Stimulated activated CD4-positive, alpha-beta T cell treated with anti-CD3 and anti-CD28 coated beads, Interleukin-1b, Interleukin-23, amount 100 ng/mL, for 4 hours (primary cell): ENCODE measurements at regions not wholly inside any gene's neighbourhood (a gene's known extent, or its start where the extent isn't known, plus 50 kb on each side); places are given as distances from the start of the nearest gene placed in this dataset.

Experiments
- DNase-seq, 2 donors: peaks; one replicate each; pipeline ENCODE4 v3.0.0-alpha.2; 2020; ENCODE audit warnings: low read depth in 2 of 2

DNA sequence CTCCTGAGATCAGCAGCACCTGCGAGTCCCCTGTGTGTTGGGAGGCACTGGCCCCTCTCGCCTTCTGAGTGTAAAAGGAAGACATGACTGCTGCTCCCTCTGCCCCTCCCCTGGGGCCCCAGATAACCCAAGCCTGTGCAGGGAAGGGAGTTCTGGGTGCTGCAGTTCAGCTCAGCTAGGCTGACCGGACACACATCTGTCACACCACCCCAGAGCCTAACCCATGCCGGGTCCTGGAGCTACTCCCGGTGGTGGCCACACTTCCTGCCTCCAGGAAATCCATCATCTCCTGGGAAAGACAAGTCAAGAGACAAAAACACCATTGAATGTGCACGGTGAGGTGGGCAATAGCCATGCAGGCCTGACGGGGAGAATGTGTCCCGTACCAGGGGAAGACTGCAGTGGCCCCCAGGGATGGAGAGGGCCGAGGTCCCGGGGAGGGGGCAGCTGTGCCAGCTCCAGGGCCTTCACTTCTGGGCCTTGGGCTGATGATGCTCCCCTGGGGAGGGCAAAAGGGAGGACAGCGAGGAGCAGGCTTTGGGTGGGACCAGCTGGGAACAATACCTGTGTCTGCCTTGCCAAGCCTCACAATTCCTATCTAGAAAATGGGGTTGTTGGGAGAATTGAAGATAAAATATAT, 210.6 kb downstream of the TFCP2L1 start:
- DNase-seq = no peak

DNA sequence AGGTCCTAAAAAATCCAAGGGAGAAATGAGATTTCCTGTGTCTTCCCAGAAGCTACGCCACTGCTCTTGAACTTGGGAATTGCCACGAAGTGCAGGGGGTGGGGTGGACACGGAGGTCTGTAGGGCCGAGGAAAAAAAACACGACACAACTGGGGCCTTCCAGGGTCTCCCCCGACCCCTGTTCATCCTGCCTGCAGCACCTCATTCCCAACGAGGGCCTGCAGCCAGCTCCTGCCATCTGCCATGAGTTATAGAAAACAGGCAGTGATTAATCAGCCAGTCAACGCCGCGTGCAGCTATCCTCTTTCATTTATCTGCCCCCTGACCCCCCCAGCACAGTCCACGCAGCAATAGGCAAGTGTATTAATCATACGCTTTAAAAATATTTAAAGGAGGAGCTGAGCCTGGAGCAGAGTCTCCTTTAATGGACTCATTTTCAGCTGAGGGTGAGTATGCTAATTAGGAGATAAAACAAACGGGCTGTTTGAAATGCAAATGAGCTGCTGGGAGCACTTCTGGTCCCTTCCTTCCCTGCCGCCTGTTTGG, 209.9 kb downstream of the TFCP2L1 start:
- no peak for DNase-seq

DNA sequence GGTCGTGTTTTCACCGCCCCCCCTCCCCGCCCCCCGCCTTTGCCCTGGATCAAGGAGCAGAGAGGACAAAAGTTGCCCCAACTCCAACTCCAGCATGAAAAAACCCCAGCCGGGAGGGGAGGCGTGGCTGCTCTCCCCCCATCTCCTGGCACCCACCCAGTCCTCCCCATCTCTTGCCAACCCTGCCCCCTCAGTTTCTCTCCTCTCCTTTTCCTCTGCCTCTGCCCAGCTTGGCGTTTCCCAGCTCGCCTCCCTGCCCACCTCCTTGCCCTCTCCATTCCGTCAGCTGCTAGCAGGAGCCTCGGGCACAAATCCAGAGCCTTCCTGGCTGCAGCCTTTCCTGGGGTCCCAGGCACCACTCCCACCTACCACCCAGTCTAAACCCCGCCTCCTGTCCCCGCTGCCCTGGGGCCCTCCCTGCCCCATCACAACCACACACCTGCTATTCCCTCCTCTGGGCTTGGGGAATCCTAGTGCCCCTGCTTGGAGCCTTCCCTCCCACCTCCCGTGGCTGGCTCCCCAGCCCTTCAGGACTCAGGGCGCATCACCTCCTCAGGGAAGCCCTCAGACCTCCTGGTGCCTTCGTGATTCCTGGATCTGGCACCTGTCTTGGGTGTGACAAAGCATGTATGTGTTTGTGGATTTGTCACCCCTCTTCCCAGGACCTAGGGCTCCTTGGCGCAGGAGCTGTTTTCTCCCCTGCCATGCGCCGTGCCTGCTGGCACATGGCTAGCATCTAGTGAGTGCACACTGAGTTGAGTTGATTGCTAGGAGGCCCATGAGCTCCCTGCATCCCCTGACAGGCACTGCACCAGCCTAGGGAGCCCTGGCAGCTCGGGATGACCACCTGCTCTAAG, 209.1 kb downstream of the TFCP2L1 start:
- DNase-seq = no peak

DNA sequence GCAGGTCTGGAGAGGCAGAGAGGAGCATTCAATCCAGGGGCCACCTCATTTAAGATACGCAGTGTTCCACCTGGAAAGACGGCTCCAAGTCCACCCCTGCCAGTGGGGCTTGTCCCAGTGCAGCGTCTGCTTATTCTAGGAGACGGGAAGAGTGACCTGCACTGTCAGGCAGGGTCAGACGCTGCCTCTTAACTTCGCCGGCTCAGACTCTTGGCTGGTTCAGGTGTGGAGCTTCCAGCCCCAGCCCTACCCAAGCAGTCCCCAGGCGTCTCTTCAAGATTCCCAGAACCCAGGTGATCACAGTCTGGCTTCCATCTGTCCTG, 208.5 kb downstream of the TFCP2L1 start:
- DNase-seq = no peak

DNA sequence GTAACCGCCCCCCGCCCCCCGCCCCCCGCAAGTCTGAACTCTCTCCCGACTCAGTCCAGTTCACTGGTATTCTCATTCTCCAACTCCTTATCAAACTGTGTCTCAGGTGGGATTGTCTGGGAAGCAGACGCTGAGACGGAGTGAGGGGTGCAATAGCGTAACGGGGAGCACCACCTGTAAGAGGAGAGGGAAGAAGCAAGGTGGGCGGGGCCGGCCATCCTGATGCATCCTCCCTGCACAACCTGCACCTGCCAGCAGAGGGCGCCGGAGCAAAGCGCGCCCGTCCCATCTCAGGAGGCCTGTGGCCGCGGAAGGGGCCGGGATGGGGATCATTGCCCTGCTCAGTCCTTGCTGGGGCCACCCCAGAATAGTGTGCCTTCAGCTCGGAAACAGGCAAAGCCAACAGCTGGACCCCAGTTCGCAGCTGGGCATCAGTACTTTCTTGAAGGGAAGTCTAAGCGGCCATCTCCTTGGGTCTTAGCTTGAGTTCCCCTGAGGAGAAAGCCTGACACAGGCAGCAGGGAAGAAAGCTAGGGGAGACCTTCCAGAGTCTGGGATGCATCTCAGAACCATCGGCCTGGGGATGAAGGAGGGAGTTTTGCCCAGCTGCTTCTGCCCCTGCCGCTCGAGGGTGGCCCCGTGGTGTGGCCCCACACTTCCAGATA, 208.0 kb downstream of the TFCP2L1 start:
- peak; percentile 32 to 59 for DNase-seq

DNA sequence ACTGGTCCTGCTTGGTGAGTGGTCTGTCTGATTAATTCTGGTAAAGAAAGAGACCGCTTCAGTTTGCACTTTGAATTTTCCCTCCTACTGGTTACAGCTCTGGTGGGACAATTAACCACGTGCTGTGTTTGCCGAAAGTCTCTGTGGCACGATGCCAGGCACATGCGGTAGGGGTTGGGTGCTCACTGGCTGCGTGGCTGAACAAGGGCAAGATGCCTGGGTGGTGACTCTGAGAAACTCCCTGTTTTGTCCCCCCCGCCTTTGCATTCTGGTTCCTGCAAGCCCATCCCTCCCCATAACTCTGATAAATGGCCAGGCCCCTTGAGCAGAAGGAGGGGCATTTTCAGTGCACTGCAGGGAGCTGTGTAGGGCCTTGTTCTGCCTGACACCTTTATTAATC, 206.1 kb downstream of the TFCP2L1 start:
- no peak for DNase-seq

DNA sequence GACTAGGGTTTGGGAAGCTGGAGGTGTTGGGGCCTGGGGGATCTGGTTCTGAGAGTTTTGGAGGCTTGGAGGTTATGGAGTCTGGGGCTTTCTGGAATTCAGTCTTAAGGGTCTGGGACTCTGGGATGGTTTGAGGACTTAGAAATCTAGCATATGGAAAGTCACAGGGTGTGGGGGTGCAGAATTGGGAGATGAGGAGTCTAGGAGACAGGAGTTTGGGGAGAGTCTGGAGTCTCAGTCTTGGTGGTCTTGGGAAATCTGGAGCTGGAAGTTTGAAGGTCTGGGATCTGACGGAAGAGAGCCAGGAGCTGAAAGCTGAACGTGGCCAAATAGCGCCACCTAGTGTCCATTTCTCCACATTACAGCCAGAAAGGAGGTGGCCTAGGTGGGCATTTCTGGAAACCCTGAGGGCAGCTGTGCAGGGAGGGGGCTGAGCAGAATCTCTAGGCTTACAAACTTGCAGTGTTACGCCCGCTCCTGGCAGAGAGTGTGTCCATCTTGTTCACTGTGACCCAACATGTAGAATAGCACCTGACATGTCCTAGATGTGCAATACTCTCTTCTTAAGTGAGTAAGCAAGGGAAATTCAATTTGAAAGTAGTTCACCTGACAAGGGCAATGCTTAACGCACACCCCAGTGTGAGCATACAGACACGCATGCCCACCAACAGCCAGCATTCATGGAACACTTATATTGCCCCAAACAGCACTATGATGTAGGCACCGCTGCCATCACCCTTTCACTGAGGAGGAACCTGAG, 204.8 kb downstream of the TFCP2L1 start:
- peak; percentile 23 for DNase-seq

DNA sequence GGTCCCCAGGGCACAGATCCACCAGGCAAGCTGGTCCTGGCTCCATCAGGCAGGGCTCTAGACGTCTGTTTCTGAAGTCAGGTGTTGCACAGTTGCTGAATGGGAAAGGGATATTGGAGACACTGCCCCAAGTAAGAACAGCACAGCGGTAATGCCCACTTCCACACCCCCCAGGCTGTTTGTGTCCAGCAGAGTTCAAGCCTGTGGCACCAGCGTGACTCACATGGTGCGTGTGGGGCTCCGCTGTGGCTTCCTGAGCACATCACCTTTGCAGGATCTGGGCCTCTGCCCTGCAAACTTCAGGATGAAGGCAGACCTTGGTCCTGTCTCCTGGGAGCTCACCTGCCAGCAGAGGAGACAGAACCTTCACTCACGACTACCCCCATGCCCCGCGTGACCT, 203.3 kb downstream of the TFCP2L1 start:
- no peak for DNase-seq

DNA sequence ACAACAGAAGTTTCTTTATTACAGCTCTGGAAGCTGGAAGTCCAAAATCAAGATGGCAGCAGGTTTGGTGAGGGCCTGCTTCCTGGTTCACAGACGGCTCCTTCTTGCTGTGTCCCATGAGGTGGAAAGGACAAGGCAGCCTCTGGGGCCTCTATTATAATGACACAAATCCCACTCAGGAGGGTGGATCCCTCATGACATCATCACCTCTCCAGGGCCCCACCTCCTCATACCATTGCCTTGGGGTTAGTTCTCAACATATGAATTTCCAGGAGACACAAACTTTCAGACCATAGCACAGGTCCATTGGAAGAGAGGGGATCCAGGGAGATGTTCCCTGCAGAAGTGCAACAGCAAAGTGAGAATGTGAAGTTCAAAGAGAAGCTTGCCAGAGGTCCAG, 202.8 kb downstream of the TFCP2L1 start:
- DNase-seq = no peak

DNA sequence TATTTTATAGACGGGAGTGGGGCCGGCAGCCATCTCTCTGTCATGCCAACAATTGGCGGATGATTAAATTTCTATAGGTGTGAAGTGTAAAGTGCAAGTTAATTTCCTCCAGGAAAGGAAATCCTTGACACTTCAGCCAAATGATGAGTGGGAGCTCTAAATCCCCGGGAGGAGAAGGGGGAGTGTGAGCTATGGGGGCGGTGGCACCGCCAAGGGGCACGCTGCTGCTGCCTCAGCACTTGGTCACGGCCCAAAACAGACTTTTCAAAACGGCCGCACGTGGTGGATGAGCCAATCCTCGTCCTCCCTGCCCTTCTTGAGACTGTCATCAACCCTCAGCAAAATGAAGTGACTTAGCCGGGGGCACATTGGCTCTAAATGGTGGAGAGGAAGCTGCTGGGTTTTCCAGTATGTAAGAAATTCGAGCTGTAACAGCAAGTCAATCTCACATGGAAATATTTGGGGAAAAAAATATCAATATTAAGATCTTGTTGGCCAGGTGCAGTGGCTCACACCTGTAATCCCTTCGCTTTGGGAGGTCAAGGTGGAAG, 200.8 kb downstream of the TFCP2L1 start:
- DNase-seq = no peak

DNA sequence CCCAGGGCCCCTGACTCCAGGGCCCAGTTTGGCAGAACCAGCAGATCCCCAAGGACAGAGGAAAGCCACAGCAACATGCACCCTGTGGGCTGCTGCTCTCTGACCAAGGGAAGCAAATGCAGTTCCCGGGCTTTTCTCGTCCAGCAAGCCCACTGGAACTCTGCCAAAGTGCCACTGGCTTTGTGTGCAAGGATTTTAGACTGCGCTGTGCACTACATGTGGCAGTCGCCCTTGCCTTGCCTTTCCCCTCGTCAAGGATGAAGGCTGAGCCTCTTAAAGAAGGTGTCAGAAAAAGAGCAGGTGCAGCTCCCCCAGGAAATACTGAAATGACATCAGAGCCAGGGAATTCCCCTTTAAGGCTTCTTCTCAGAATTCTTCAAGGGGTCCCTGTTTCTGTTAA, 199.2 kb downstream of the TFCP2L1 start:
- DNase-seq = no peak

DNA sequence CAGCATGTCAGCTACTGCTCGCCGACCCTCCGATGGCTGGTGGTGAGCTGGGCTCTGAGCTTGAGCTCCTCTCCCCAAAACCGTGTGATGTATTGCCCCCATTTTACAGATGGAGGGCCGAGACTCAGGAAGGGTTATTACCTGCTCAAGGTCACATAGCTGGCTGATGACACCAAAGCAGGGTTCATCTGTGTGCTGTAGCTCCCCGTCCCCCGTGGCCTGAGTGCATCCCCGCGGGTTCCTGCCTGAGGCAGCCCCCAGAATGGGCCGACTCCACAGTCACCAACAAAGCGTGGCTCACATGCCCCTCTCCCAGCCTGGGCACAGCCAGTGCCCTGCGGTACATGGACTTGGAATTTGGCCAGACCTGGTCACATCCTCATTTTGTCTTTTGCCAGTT, 198.6 kb downstream of the TFCP2L1 start:
- DNase-seq = no peak

DNA sequence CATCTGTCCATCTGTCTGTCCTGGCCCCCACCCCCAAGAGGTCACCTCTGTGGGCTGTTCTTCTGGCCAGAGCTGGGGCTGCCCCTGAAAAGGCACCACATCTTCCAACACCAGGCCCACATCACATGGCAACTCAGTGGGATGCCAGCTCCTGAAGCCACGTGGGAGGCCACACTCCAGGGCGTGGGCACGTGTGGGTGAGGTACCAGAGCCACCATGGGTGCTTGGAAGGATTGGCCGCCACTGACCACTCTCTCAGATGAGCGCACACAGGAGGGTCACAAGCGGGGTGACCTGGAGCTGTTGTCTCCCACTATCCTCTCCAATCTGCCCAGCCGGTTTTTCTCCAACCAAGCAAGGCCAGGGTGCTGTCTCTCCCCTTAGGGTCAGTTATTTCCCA, 197.9 kb downstream of the TFCP2L1 start:
- DNase-seq = no peak

DNA sequence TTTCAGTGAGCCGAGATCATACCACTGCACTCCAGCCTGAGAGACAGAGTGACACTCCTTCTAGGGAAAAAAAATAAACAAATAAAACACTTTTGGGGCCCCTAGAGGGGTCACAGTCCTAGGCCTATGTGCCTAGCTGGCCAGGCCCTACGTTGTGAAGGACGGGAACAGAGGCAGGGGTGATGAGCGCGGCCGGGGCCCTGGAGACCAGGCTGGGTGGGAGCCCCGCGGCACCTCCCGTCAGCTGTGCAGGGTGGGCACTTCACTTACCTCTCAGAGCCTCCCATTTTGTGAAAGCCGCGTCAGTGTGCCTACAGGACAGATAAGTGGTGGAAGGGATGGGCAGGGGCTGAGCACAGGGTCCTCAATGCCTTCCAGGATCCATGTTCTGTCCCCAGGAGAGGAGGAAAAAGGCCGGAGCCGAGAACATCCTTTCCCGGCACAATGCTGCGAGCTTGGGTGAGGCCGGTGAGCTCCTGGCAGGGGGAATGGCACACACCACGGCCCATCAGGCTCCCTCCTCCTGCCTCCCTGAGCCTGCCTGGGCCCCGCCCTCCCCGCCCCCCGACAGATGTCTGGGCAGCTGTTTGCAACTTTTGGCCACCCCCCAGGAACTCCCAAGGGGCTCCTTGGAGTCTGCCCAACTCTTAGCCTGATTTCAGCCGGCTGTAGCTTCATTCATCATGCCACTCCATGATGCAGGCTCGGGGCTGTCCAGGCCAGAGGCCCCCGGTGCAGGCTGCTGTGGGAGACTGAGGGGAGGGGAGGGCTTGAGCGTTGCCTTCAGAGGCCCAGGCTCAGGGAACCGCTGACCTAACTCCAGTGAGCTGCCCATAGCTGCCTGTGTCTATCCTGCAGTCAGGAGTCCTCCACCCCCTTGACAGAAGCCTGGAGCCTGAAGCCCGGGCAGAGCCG, 196.5 kb downstream of the TFCP2L1 start:
- DNase-seq = no peak

DNA sequence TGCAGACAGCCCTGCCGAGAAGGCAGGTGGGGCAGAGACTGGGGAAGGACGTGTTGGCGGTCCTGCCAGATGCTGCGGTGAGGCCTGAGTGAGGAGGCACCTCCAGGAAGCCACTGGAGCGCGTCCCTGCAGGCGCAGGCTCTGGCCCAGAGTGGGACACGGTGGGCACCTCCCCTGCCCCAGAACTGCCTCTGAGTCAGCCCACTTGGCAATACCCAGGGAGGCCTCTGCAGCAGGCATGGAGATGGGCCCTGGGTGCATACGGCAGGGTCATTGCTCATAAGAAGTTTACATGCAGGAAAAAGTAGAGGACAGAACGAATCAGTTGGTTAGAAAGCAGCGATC, 195.9 kb downstream of the TFCP2L1 start:
- DNase-seq = no peak

DNA sequence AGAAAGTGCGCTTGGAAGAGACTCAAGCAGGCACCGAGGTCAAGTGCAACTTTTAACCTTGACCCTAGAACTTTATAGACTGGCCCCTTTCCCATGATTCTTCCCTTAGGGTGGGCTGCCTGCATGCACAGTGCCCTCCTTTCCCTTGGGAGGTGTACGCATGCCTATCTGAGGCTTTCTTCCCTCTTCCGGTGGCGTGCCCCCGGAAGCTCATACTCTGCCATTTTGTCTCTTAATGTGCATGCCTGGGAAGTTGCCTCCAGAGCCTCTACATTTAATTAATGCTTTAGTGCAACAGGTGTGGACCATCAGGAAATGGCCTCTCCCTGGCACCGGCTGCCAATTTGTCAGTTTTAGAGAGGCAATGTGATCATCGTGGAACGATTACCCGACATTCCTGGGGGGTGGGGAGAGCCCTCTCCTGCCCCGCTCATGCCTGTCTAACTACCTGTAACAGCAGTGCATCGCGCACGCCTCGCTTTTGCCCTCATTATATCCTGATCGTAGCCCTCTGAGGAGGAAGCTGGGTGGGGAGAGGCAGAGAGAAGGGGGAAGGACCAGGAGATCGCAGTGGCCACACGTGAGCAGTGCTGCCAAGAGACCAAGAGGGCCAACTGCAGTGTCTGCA, 194.8 kb downstream of the TFCP2L1 start:
- DNase-seq = no peak

DNA sequence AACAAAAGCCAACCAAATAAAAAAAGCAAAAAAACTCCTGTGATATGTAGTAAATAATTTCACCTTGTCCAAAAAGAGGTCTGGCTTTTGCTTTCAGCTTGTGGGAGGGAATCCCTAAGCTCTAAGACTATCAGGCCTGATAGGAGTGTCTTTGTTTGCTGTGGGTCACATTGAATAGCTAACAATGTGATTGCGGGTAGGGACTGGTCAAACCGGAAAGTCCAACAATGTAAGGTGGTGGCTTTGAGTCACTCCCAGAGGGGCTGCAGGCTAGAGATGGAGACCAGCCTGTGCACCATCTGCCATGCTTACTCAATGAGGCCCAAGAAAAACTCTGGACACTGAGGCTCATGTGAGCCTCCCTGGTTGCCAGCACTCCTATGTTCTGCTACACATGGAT, 192.9 kb downstream of the TFCP2L1 start:
- DNase-seq = no peak

DNA sequence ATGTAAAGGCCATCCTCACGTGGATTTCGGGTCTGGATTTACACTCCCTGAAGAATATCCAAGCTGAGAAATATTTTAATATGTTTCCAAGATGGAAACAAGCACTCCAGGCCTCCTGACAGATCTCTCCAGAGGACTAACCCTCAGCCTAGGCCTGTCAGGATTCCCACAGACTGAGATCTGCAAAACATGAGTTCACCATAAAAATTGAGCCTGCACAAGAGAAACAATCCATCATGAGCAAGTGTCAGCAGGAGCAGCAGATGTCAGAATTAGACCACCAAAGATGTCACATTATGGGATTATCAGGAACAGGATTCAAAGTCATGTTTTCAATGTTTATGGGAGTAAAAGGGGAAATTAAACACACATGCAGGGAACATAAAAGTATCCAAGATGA, 191.3 kb downstream of the TFCP2L1 start:
- DNase-seq = no peak

DNA sequence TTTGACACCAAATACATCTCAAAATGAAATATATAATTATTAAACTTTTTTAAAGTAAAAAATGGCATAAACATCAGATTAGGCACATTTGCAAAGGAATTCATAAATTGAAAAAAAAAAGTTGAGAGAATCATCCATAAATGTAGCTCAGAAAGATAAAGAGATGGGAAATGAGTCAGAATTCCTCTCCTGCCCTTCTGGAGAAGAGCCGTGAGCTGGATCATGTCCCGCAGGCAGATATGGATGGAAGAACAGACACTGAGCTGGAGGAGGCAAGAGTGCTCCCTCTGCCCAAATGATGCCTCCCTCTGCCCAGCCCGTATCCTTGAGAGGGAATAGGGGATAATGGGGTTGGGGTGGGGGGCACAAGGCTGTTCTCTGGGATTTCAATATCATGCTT, 190.9 kb downstream of the TFCP2L1 start:
- no peak for DNase-seq

DNA sequence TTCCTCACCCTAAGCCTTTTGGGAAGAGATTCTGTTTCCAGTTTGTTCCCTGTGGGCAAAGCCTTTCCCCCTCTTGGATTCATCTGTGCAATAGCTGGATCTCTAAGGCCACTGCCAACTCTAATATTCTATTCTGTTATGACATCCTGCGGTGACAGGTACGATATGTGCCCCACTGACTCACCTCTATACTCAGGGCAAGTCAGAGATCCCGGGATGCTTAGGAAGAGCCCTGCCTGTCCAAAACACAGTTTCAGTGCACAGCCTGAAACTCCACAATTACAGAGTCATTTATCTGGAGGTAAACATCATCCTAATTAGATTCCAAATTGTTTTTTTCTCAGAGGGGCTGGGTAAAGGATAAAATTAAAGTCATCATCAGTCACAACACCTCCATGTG, 190.2 kb downstream of the TFCP2L1 start:
- DNase-seq = no peak
